GM23338 (cell line): ENCODE measurements at regions not wholly inside any gene's neighbourhood (a gene's known extent, or its start where the extent isn't known, plus 50 kb on each side); places are given as distances from the start of the nearest gene placed in this dataset.

Source experiments
- CREB1 ChIP-seq: fragments of 250-450 bp; sonication (Bioruptor Pico); IDR thresholded peaks from 2 replicates; pipeline ENCODE4 v1.5.0; 2020; ENCODE audit warnings: low read depth, mild to moderate bottlenecking, moderate library complexity
- ETS1 ChIP-seq: IDR thresholded peaks from 2 replicates; pipeline ENCODE4 v1.6.1; 2016; ENCODE audit warnings: antibody characterized with exemption
- EZH2 ChIP-seq: fragments of 200-600 bp; sonication (generic); IDR thresholded peaks from one replicate; pipeline ENCODE4 v1.8.0; 2017; ENCODE audit warnings: antibody characterized with exemption, mild to moderate bottlenecking, low read depth; ENCODE audit not compliant: unreplicated experiment
- EZH2phosphoT487 ChIP-seq: fragments of 200-600 bp; sonication (generic); IDR thresholded peaks from one replicate; pipeline ENCODE4 v1.8.1; 2018; ENCODE audit warnings: antibody characterized with exemption; ENCODE audit not compliant: unreplicated experiment
- JUNB ChIP-seq: IDR thresholded peaks from one replicate; pipeline ENCODE4 v1.6.1; 2016; ENCODE audit warnings: antibody characterized with exemption; ENCODE audit not compliant: unreplicated experiment
- NANOG ChIP-seq: IDR thresholded peaks from 2 replicates; pipeline ENCODE4 v1.6.1; 2016; ENCODE audit warnings: antibody characterized with exemption, borderline replicate concordance
- POLR2AphosphoS5 ChIP-seq: IDR thresholded peaks from 2 replicates; pipeline ENCODE4 v1.6.1; 2016; ENCODE audit warnings: antibody characterized with exemption, low read depth
- STAT1 ChIP-seq: IDR thresholded peaks from one replicate; pipeline ENCODE4 v1.6.1; 2016; ENCODE audit warnings: antibody characterized with exemption; ENCODE audit not compliant: unreplicated experiment
- ZNF331 ChIP-seq: fragments of 250-450 bp; sonication (Bioruptor Pico); IDR thresholded peaks from 2 replicates; pipeline ENCODE4 v1.5.0; 2020; ENCODE audit warnings: low read depth, mild to moderate bottlenecking, moderate library complexity
- TF ChIP-seq, protein P1 (sequence below), 2 experiments: fragments of 200-600 bp in 1 of 2; sonication (generic) in 1 of 2; conservative IDR thresholded peaks; 2 replicates each; pipeline versions ENCODE4 v1.5.1 to v1.6.1; 2016 to 2017; ENCODE audit warnings: antibody characterized with exemption in 2 of 2, low read depth in 2 of 2, mild to moderate bottlenecking in 2 of 2, moderate library complexity in 1 of 2
- TF ChIP-seq, protein P2 (sequence below): IDR thresholded peaks from one replicate; pipeline ENCODE4 v1.6.1; 2018; ENCODE audit warnings: antibody characterized with exemption; ENCODE audit not compliant: unreplicated experiment
- TF ChIP-seq, protein P3 (sequence below): fragments of 250-450 bp; sonication (Bioruptor Pico); IDR thresholded peaks from 2 replicates; pipeline ENCODE4 v1.5.0; 2020; ENCODE audit warnings: mild to moderate bottlenecking, moderate library complexity

- TF ChIP-seq, protein P1, sequence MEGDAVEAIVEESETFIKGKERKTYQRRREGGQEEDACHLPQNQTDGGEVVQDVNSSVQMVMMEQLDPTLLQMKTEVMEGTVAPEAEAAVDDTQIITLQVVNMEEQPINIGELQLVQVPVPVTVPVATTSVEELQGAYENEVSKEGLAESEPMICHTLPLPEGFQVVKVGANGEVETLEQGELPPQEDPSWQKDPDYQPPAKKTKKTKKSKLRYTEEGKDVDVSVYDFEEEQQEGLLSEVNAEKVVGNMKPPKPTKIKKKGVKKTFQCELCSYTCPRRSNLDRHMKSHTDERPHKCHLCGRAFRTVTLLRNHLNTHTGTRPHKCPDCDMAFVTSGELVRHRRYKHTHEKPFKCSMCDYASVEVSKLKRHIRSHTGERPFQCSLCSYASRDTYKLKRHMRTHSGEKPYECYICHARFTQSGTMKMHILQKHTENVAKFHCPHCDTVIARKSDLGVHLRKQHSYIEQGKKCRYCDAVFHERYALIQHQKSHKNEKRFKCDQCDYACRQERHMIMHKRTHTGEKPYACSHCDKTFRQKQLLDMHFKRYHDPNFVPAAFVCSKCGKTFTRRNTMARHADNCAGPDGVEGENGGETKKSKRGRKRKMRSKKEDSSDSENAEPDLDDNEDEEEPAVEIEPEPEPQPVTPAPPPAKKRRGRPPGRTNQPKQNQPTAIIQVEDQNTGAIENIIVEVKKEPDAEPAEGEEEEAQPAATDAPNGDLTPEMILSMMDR (conservative IDR thresholded peaks at IDR 0.05; ENCODE audit: low read depth in 2 of 2), result no peak
- TF ChIP-seq, protein P2, sequence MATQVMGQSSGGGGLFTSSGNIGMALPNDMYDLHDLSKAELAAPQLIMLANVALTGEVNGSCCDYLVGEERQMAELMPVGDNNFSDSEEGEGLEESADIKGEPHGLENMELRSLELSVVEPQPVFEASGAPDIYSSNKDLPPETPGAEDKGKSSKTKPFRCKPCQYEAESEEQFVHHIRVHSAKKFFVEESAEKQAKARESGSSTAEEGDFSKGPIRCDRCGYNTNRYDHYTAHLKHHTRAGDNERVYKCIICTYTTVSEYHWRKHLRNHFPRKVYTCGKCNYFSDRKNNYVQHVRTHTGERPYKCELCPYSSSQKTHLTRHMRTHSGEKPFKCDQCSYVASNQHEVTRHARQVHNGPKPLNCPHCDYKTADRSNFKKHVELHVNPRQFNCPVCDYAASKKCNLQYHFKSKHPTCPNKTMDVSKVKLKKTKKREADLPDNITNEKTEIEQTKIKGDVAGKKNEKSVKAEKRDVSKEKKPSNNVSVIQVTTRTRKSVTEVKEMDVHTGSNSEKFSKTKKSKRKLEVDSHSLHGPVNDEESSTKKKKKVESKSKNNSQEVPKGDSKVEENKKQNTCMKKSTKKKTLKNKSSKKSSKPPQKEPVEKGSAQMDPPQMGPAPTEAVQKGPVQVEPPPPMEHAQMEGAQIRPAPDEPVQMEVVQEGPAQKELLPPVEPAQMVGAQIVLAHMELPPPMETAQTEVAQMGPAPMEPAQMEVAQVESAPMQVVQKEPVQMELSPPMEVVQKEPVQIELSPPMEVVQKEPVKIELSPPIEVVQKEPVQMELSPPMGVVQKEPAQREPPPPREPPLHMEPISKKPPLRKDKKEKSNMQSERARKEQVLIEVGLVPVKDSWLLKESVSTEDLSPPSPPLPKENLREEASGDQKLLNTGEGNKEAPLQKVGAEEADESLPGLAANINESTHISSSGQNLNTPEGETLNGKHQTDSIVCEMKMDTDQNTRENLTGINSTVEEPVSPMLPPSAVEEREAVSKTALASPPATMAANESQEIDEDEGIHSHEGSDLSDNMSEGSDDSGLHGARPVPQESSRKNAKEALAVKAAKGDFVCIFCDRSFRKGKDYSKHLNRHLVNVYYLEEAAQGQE, result no peak
- TF ChIP-seq NANOG, result no peak
- no peak for TF ChIP-seq JUNB
- no peak for TF ChIP-seq EZH2
- no peak for TF ChIP-seq CREB1 (CRISPR knock-in tag)
- no peak for TF ChIP-seq ZNF331 (CRISPR knock-in tag)
- TF ChIP-seq EZH2phosphoT487, result no peak
- no peak for TF ChIP-seq POLR2AphosphoS5
- TF ChIP-seq STAT1, result no peak
- no peak for TF ChIP-seq ETS1
- TF ChIP-seq, protein P3, sequence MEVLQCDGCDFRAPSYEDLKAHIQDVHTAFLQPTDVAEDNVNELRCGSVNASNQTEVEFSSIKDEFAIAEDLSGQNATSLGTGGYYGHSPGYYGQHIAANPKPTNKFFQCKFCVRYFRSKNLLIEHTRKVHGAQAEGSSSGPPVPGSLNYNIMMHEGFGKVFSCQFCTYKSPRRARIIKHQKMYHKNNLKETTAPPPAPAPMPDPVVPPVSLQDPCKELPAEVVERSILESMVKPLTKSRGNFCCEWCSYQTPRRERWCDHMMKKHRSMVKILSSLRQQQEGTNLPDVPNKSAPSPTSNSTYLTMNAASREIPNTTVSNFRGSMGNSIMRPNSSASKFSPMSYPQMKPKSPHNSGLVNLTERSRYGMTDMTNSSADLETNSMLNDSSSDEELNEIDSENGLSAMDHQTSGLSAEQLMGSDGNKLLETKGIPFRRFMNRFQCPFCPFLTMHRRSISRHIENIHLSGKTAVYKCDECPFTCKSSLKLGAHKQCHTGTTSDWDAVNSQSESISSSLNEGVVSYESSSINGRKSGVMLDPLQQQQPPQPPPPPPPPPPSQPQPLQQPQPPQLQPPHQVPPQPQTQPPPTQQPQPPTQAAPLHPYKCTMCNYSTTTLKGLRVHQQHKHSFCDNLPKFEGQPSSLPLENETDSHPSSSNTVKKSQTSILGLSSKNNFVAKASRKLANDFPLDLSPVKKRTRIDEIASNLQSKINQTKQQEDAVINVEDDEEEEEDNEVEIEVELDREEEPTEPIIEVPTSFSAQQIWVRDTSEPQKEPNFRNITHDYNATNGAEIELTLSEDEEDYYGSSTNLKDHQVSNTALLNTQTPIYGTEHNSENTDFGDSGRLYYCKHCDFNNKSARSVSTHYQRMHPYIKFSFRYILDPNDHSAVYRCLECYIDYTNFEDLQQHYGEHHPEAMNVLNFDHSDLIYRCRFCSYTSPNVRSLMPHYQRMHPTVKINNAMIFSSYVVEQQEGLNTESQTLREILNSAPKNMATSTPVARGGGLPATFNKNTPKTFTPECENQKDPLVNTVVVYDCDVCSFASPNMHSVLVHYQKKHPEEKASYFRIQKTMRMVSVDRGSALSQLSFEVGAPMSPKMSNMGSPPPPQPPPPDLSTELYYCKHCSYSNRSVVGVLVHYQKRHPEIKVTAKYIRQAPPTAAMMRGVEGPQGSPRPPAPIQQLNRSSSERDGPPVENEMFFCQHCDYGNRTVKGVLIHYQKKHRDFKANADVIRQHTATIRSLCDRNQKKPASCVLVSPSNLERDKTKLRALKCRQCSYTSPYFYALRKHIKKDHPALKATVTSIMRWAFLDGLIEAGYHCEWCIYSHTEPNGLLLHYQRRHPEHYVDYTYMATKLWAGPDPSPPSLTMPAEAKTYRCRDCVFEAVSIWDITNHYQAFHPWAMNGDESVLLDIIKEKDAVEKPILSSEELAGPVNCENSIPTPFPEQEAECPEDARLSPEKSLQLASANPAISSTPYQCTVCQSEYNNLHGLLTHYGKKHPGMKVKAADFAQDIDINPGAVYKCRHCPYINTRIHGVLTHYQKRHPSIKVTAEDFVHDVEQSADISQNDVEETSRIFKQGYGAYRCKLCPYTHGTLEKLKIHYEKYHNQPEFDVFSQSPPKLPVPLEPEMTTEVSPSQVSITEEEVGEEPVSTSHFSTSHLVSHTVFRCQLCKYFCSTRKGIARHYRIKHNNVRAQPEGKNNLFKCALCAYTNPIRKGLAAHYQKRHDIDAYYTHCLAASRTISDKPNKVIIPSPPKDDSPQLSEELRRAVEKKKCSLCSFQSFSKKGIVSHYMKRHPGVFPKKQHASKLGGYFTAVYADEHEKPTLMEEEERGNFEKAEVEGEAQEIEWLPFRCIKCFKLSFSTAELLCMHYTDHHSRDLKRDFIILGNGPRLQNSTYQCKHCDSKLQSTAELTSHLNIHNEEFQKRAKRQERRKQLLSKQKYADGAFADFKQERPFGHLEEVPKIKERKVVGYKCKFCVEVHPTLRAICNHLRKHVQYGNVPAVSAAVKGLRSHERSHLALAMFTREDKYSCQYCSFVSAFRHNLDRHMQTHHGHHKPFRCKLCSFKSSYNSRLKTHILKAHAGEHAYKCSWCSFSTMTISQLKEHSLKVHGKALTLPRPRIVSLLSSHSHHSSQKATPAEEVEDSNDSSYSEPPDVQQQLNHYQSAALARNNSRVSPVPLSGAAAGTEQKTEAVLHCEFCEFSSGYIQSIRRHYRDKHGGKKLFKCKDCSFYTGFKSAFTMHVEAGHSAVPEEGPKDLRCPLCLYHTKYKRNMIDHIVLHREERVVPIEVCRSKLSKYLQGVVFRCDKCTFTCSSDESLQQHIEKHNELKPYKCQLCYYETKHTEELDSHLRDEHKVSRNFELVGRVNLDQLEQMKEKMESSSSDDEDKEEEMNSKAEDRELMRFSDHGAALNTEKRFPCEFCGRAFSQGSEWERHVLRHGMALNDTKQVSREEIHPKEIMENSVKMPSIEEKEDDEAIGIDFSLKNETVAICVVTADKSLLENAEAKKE, result no peak
Measured at GRCh38 chr1:221998186-221998612, 256.3 kb upstream of the DUSP10 start.
